ENCODE measurements at regions not wholly inside any gene's neighbourhood (a gene's known extent, or its start where the extent isn't known, plus 50 kb on each side); places are given as distances from the start of the nearest gene placed in this dataset.

- no peak for TF ChIP-seq POLR2A (IDR thresholded peaks at IDR 0.05; ENCODE audit: low read length)
- TF ChIP-seq GATA1 (IDR thresholded peaks at IDR 0.05; ENCODE audit: low read depth, low read length): no peak
Measured at GRCh38 chrX:65821721-65822496, 154.5 kb downstream of the MSN start.
